NCI-H1092 (cell line): ENCODE measurements at regions not wholly inside any gene's neighbourhood (a gene's known extent, or its start where the extent isn't known, plus 50 kb on each side); places are given as distances from the start of the nearest gene placed in this dataset.
"Not testable (repeated sequence)": the region's sequence is repeated elsewhere in the genome, so short reads cannot be mapped to it uniquely, and the experiment has no call there.

ENCODE experiments used
- DNase-seq: peaks from one replicate; lab custom pipeline; 2025; lab: John Stamatoyannopoulos, UW

DNA sequence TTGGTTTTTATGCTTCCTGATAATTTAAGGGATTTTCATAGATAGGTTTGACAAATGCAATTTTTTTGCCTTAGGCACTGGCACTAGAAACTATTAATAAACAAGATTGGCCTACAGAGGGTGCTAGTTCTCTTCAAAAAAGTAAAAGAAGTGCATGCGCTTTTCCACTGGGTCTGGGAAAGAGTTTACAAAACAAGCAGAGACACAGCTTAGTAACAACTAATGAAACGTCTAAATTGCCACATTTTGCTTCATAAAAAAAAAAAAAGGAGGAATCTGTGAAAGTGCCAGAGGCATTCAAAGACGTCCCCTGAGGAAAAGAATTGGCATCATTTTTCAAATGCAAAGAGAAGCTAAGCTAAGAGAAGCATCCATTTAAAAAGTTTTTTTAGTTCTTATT, 58.3 kb upstream of the EEA1 start:
- peak; percentile 46 for DNase-seq

DNA sequence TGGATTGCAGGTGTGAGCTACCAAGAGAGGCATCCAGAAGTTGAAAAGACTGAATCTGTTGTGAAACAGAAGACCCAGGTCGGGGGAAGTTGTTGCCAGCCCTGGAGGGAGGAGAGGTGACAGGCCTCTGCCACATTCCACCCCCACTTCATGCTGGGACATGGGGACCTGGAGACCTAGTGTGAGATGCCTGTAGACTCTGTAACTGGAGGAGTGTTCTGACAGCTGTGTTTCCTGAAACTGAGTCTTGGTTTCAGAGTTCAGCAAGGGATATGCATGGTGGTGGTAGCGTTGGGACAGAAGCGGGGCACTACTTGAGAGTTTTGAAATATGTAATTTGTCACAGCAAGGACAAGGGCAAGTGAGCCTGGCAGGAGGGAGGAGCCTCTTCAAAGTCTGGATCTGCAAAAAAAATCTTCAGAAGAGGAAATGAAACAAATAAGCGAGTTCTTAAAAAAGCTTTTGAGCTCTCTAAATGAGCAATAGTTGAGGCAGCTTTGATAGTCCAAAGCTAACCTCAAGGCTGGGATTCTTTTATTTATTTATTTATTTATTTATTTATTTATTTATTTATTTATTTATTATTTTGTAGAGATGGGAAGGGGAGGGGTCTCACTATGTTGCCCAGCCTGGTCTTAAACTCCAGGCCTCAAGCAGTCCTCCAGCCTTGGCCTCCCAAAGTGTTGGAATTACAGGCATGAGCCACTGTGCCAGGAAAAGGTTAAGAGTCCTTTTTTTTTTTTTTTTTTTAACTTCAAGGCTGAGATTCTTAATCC, 58.9 kb upstream of the EEA1 start:
- no peak for DNase-seq

DNA sequence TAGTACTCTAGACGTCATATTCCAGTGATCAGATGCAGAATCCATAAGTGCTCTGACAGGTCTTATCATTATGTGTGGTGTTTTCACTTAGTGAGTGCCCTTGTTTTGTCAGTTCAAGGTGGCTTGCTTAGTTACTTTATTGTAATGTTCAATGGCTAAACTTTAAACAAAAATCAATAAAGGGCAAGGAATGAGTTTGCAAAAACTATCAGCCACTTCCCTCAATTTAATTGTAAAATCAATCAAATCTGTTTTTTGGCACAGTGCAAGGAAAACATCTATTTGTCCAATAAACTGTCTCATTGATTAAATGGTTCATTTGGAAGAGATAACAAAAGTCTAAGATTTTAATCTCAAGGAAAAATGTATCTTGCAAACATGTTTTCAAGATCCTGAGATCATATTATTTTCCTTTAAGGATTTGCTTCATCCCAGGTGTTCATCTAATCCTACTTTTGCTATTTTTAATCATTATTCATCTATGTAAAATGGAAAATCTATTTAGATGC, 59.6 kb upstream of the EEA1 start:
- DNase-seq: no peak

DNA sequence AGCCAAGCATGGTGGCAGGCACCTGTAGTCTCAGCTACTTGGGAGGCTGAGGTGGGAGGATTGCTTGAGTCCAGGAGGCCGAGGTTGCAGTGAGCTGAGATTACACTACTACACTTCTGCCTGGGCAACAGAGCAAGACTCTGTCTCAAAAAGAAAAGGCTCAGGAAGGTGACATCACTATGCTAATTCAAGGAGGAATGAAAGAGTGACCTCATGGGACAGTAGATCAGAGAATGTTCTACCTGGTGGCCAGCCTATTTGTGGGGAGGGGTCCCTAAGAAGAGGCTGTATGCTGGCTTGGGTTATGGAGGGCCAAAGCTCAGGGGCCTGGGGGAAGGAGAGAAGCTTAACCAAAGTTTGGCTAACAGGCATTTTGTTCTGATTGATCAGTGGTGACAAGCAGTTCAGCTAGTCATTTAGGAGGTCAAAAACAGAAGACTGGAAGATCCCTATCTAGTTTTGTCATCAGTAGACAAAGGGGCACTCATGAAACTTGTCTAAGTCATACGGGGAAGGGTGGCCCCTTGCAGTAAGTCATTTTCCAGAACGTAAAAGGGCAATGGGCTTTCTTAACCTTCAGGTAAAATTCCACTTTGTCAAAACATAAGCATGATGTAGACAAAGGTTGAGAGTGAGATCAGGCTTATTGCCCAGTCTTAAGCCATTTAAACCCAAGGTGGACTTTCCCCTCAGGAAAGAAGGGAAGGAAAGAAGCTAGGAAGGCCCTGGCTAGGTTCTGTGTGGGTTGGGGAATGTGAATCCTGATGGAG, 60.8 kb upstream of the EEA1 start:
- no peak for DNase-seq

DNA sequence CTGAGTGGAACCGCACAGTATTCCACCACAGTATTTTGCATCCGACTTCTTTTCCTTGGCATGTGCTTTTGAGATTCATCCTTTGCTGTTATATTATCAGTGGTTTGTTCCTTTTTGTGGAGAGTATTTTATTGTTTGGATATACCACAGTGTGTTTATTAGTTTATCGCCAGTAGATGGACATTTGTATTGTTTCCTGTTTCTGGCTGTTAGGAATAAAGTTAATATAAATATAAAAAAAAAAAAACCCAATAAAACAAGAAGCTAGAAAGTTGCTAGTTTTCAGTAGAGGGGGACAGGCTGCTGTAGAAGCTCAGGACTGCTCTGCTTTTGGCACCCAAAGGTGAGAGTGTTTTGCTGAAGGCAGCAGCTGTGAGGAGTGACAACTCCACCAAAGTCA, 62.0 kb upstream of the EEA1 start:
- DNase-seq: no peak

DNA sequence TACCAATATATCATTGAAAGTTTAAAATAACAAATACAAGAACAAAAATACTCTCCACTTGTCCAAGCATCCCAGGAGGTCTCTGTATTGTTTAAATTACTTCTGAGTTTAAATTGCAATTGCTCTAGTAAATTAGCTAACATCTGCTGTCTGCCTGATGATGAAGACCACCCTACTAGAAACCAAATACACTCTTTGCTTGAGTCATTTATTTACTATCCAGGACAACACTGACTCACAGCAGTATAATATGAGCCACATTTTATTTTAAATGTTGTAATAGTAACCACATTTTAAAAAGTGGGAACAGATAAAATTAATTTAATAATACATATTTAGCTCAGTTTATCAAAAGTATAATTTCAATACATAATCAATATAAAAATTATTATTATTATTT, 62.9 kb upstream of the EEA1 start:
- DNase-seq: no peak

DNA sequence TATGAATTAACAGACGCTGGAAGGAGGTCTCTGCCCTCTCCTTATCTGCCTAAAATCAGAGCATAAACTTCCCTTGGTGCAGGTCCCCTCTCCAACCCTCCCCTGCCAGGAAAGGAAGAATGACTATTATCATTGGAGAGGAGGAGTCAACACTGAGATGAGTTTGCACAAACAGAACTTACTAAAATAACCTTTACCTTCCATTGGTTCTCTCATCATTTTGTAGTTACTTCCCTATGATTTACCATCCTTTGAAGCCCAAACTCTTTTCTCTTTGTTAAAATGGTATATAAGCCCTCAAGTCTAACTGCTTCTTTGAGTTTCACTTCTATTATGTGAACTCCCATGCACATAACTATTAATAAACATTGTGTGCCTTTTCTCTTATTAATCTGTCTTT, 64.2 kb upstream of the EEA1 start:
- DNase-seq: no peak

DNA sequence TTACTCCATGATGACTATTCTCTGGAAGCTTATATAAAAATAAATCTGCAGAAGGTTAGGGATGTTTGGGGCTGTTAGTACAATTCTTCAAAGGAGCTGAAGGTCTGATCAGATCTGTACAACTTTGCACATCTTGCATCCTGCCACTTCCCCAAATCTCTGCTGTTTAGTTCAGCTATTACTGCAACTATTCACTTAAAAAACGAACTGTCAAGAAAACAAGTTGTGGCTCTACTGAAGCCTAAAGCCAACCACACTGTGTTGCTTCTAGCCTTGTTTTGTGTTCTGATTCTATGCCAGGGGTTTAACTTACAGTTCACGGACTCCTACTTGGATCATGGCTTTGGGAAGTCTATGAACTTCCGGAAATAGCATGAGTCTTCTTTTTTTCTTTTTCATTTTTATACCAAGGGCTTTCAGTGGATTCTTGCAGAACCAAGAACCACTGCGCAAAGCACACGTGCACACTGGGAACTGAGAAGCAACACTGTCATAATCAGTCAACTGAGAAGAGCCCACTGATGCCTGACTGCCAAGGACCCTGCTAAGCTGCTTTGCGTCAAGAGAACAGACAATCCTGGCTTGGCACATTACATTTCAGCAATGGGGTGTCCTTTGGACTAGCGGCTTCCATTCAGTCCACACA, 66.3 kb upstream of the EEA1 start:
- DNase-seq: no peak

DNA sequence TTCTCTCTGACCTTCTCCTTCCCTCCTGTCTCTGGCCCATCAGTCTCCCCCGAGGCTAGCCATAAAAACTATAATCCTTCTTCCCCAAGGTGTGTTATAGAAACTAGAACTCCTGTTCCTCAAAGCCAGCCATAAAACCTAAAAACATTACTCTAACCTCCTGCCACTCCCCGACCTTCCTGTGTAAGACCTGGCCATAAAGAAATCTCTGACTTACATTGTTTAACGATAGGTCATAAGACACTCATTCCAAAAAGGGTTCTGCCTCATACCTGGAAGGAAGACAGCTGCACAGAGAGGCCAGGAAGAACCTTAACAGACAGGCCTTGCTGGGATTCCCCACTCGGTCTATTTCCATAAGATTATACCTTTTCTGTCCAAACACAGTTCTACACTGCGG, 70.9 kb upstream of the EEA1 start:
- DNase-seq: no peak

DNA sequence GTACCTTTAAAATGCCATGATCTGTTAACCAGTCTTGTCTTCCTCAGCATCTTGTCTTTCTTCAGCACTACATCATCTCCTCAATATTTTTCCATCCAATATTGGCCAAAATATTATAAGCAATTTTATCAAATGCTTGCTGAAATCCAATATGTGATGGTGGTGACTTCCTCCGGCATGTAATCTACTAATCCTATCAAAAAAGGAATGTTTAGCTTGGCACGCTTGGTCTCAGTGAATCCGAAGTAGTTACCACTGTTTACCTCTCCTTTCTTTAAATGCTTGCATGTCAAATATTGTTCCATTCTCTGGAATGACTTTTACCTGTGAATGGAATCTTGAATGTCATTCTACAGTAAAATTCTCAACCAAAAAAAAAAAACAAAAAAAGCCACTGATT, 72.3 kb upstream of the EEA1 start:
- DNase-seq: no peak

DNA sequence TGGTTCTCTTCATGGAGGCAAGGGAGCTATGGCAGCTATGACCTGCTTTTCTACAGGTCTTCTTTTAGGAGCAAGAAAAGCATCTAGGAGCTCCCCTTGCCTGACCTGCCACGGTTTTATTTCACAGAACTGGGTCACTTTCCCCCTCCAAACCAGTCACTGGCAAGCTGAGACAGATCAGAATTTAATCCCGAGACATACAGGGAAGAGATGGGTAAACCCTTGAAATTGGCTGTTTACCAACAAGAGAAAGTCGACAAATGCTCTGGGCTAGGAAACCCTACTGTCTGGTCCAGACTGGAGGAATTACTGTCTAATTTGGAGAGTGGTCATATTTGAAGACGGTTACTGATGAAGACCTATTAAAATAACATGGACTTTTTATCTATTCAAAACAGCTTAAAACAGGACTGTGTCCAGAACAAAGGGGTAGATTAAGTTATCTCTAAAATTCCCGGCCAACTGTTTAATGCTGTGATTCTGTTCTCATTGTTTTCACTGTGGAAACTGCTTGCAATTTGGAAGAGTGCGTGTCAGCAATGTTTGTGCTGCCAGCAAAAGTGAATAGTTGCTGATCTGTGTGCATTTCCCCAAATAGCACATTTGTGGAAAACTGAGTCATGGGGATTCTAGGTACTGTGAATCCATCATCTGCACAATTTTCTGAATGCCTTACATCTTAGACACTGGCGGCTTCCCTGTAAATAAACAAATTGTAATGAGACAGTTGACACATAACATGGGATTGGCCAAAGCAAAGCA, 73.4 kb upstream of the EEA1 start:
- DNase-seq: no peak

DNA sequence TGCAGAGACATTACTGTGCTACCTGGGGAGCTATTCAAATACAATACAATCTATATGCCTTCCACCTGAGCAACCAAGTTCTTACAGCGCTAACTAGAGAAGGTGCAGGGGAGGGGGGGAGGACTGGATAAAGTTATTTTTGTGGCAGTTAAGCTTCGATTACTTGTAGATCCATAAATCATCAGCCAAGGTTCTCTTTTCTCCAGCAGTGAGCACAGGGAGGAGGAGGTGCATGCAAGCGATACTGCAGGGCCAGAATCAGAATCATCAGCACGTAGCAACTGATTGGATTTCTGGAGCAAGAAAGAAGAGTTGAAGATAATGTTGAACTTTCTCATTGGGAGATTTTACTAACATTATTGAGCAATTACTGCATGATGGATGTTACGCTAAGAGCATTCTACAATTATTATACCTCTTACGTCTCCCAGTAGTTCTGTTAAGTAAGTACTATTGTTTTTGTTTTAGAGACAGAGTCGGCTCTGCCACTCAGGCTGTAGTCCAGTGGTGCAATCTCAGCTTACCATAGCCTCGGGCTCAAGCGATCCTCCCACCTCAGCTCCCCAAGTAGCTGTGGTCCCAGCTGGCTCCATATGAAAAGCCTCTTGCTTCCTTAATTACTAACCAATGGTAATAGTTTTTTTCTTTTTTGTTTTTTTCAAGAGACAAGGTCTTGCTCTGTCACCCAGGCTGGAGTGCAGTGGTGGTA, 74.6 kb upstream of the EEA1 start:
- no peak for DNase-seq

DNA sequence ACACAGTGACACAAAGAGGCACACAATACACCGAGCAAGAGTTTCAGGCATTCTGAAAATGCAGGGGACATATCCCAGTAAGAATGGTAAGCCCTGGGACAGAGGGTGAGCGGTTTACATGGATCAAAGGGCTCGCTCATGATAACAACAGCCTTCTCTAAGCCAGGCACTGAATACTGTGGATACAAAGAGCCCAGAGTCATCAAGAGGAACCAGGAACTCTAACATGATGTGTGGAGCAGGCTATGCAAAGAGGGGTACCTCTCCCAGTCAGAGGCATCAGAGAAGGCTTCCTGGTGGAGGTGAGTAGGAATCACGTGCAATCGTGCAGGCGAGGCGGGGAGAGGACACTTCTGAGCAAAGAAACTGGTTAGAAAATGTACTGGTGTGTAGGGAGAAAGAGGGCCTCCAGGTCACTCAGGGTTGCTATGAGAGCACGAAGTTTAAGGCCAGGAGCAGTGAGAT, 76.9 kb upstream of the EEA1 start:
- no peak for DNase-seq

DNA sequence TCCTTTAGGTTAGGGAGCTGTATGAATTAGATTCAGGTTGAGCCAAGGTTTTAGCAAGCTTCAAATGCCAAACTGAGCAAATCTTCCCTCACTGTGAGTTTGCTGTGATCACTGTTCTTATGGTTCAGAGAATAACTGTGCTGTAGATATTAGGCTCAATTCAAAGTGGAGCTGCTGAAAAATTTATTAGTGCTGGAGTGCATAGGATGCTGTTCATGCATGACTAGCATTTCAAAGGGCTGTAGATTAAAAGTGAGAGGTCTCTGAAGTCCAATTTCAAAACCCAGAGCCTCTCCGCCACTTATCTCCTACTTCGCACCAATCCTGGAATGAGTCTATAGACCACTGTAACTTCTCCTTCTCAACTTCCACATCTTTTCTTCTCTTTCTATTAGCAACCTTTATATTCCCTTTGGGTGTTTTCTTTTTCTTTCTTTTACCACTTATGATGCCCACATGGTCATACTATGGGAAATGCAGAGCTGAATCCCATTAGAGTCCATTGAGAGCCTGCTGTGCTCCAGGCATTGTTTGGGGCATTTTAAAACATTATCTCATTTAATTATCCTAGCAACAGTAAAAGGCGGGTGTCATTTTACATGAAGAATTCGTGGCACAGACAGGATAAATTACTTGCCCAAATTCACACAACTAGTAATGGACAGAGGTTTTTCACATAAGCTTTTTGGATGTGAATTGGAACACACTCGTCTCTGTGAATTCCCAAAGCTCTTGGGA, 77.5 kb upstream of the EEA1 start:
- DNase-seq: no peak

DNA sequence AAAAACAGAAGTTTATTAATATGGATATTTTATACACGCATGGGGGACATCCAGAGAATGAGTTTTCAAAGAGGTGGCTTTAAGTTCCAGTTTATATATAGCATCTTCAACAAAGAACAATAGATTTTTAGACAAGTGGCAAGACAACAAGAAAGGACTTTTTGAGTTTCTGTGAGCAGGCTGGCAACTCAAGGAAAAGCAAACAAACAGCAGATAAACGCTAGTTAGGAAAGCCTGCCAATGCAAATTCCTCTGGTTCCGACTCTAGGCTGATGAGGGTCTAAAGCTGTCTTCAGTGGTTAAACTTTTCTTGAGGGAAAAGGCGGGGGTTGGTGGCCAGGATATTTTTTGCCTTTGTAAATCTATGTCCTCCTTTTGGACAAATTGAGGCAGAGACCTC, 78.4 kb upstream of the EEA1 start:
- no peak for DNase-seq

DNA sequence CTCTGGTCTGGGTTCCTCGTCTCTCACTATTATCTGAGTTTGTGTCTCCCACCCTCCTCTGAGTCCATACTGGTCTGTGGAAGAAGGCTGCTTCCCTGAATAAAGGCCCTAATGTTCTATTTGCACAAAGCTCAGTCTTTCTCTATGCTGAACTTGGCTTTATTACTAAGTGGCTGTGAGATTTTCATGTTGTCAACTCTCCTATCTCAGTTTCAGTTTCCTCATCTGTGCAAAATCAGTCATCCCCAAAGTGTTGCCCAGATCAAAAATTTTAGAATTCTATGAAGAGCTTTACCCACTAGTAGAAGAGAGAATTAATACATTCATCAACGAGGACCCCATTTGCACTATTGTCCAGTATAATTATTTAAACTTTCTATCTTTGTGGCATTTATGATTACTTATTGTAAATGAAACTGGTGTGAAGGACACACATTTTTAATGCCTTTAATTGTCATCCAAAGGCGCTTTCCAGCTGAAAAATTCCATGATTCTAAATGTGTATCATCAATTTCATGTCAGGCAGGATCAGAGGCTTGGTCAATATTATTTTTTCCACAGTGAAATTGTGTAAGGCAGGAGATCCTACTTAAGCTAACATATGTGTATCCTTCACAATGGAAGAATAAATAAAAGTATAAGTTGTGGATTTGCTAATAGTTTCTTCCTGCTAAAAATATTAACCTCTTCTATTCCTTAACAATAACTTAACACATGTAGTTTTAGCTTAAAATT, 79.1 kb upstream of the EEA1 start:
- no peak for DNase-seq

DNA sequence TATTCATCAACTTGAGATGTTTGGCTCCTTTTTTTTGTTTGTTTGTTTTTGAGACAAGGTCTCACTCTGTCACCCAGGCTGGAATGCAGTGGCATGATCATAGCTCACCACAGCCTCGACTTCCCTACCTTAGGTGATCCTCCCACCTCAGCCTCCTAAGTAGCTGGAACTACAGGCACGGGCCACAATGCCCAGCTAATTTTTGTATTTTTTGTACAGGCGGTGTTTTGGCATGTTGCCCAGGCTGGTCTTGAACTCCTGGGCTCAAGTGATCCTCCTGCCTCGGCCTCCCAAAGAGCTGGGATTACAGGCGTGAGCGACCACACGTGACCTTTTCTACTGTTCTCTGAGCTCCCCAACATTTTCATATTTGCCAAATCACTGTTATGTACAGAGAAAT, 79.8 kb upstream of the EEA1 start:
- DNase-seq: not testable (repeated sequence)

DNA sequence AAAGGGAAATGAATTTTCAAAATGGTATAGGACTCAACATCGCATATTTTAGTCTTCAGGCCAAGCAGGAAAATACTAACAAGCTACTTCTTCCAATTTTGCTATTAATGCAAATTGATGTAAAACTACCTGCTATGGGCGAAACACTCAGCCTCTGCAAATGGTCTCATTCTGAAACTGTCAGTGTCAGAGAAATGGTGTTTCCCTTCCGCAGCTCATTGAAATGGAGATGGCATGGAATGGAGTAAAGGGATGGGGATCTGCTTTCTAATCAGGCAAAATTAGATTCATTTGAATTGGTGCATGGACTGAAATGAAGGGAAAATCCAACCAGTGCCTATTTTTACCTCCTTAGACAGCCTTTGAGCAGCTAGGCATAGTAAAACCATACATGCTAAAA, 80.4 kb upstream of the EEA1 start:
- DNase-seq: no peak

DNA sequence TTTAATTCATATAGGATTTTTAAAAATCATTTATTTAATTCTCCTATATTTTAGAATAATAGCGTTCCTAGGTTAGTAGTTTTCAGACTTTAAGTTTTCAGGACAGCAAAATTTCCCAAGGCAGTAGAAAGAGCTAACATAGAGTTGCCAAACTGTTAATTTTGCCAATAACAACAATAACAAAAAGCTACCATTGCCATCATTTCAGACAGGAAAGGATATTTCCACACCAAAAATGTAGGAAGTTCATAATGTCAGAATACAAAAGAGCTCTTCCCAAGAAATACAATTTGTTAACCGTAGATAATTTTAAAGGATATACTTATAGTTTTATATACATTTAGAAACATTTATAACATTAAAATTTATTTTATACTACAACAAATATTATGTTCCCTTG, 81.4 kb upstream of the EEA1 start:
- DNase-seq: no peak

DNA sequence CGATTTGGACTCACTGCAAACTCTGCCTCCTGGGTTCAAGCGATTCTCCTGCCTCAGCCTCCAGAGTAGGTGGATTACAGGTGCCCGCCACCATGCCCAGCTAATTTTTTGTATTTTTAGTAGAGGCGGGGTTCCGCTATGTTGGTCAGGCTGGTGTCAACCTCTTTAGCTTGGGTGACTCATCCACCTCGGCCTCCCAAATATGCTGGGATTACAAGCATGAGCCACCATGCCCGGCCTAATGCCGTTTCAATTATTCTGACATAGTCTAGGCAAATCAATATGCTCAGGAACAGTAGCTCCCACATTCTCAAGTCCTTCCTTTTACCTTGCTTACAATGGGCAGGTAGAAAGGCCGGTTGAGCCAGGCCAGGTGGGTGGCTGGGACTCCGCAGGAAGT, 82.0 kb upstream of the EEA1 start:
- DNase-seq: no peak
